Sigmoid colon (tissue), 4 donors: ENCODE measurements at regions not wholly inside any gene's neighbourhood (a gene's known extent, or its start where the extent isn't known, plus 50 kb on each side); places are given as distances from the start of the nearest gene placed in this dataset.

Experiments
- CTCF ChIP-seq, 4 experiments: fragments of 450-650 bp in 3 of 4; fragments of 200-600 bp in 1 of 4; IDR thresholded peaks; one replicate each; pipeline ENCODE4 v1.5.1; 2016 to 2019; ENCODE audit warnings: antibody characterized with exemption in 4 of 4, mild to moderate bottlenecking in 3 of 4, moderate library complexity in 2 of 4
- EP300 ChIP-seq, 4 donors: sonication (generic); formaldehyde crosslinking; IDR thresholded peaks; one replicate each; pipeline ENCODE4 v1.6.1; 2017; ENCODE audit warnings: antibody characterized with exemption in 4 of 4
- POLR2A ChIP-seq, 2 donors: fragments of 450-650 bp; IDR thresholded peaks; one replicate each; pipeline ENCODE4 v1.6.1; 2016; ENCODE audit warnings: antibody characterized with exemption in 2 of 2, mild to moderate bottlenecking in 2 of 2, moderate library complexity in 2 of 2
- POLR2AphosphoS5 ChIP-seq, 4 donors: sonication (generic); formaldehyde crosslinking; IDR thresholded peaks; one replicate each; pipeline ENCODE4 v1.6.1; 2017; ENCODE audit warnings: antibody characterized with exemption in 4 of 4

GRCh38 chr6:139544701-139545057, 170.2 kb upstream of the CITED2 start:
- TF ChIP-seq POLR2A (IDR thresholded peaks at IDR 0.05) (no peak), EP300 (IDR thresholded peaks at IDR 0.05) (no peak), CTCF (IDR thresholded peaks at IDR 0.05) (no peak), POLR2AphosphoS5 (IDR thresholded peaks at IDR 0.05) (no peak)
